NCI-H146 (cell line): ENCODE measurements at regions not wholly inside any gene's neighbourhood (a gene's known extent, or its start where the extent isn't known, plus 50 kb on each side); places are given as distances from the start of the nearest gene placed in this dataset.

ENCODE experiments used
- DNase-seq: peaks from one replicate; lab custom pipeline; 2025; lab: John Stamatoyannopoulos, UW

GRCh38 chr1:212558693-212559480 lies 49.7 kb upstream of the ATF3 start:
- peak; percentile 85 for DNase-seq
